GM19324 (cell line): ENCODE measurements at regions not wholly inside any gene's neighbourhood (a gene's known extent, or its start where the extent isn't known, plus 50 kb on each side); places are given as distances from the start of the nearest gene placed in this dataset.
"Not testable (repeated sequence)": the region's sequence is repeated elsewhere in the genome, so short reads cannot be mapped to it uniquely, and the experiment has no call there.

ENCODE experiments used
- ATAC-seq: cut with Tn5 transposase; IDR thresholded peaks from one replicate; pipeline ENCODE4 v1.9.1; 2021; ENCODE audit warnings: mild to moderate bottlenecking, moderate library complexity; ENCODE audit not compliant: unreplicated experiment, low FRiP score

DNA sequence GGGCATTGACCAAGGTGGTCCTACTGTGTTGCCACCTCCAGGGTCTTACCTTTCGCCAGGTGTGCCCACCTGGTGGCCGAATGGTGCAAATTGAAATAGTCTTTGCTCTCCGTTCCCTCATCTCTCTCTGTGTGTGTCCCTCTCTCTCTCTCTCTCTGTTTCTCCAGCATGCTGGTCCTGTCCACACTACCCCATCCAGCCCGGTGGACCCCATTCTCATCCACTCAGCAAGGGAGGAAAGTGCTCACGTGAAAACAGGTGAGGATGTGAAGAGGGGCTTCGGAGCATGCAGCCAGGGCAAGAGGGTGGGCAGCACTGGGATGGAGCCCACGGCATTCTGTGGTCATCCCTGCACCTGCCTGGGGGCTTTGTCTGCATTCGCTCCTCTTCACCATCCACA, 150.1 kb downstream of the CRLF2 start:
- ATAC-seq, result no peak

GRCh38 chrX:1060562-1060960, 151.9 kb downstream of the CRLF2 start:
- ATAC-seq, result no peak

- no peak for ATAC-seq
These were observed 152.6 kb downstream of the CRLF2 start for GRCh38 chrX:1059576-1060561.

- ATAC-seq, result not testable (repeated sequence)
These were observed 158.8 kb downstream of the CRLF2 start for GRCh38 chrX:1053600-1053999.

GRCh38 chrX:1053072-1053471, 159.4 kb downstream of the CRLF2 start:
- ATAC-seq, result no peak

- no peak for ATAC-seq
These were observed 160.4 kb downstream of the CRLF2 start for GRCh38 chrX:1052021-1052420.

GRCh38 chrX:1051421-1051820, 161.0 kb downstream of the CRLF2 start:
- no peak for ATAC-seq

DNA sequence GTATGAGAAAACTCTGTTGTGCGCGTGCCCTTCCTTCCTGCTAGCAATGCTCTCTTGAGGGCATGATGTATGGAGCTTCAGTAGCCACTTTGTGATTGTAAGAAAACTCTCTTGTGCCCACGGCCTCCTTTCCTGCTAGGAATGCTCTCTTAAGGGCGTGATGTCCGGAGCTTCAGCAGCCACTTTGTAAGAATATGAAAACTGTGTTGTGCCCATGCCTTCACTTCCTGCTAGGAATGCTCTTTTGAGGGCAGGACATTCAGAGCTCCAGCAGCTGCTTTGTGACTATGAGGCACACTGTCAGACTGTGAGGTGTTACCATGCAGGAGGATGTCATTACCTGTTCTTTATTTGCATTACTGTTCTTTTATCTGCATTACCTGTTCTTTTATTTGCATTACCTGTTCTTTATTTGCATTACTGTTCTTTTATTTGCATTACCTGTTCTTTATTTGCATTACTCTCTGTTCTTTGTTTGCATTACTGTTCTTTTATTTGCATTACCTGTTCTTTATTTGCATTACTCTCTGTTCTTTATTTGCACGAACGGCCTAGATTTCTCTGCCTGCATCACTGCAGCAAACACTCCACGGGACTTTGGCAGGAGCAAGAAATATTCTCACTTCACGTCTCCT, 166.7 kb downstream of the CRLF2 start:
- ATAC-seq, result no peak

DNA sequence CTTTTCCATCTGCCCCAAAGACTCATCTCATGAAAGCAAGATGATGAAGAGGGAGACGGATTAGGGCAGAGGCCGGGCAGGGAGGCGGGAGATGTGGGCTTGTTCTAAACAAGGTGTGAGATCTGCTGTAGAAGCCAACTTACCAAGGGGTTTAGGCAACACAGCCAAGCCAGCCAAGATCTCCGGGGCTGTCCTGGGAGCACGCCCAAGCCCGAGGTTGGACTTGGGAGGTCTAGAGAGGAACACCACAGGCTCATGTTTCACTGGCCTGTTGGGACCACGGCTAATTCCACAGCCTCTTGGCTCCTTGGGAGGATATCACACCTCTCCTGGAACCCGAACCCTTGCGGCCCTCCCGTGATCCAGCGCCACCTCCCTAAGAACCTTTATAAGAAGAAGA, 171.4 kb downstream of the CRLF2 start:
- no peak for ATAC-seq

GRCh38 chrX:1035931-1036330, 176.5 kb downstream of the CRLF2 start:
- not testable (repeated sequence) for ATAC-seq

GRCh38 chrX:1035206-1035605, 177.2 kb downstream of the CRLF2 start:
- ATAC-seq, result no peak

GRCh38 chrX:1034717-1035116, 177.7 kb downstream of the CRLF2 start:
- ATAC-seq, result no peak

- no peak for ATAC-seq
These were observed 180.7 kb downstream of the CRLF2 start for GRCh38 chrX:1031521-1032430.

DNA sequence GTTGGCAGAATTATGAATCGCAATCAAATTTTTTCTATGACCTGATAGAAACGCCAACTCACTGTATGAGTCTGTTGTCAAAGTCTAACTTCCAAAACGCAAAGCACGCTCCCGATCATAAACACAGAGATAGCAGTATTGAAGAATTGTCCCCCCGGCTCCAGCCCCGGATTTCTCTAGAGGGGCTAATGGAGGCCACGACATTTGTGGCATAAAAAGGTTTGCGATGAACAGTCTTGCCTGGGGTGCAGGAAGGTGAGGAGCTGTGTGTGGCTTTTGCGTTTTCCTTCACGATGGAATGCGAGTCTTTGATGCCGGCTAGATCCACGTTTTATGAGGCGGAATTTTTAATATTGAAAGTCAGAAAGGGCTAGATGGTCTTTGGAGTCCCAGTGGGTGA, 183.0 kb downstream of the CRLF2 start:
- ATAC-seq, result no peak

DNA sequence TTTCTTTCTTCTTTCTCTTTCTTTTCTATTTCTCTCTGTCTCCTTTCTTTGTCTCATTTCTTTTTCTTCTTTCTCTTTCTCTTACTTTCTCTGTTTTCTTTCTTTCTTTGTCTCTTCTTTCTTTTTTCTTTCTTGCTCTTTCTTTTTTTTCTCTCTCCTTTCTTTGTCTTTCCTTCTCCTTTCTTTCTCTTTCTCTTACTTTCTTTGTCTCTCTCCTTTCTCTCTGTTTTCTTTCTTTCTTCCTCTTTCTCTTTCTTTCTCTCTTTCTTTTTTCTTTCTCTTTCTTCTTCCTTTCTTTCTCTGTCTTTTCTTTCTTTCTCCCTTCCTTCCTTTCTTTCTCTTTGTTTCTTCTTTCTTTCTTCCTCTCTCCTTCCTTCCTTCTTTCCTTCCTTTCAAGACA, 184.8 kb downstream of the CRLF2 start:
- ATAC-seq, result no peak

GRCh38 chrX:1027133-1027532, 185.3 kb downstream of the CRLF2 start:
- ATAC-seq, result no peak

DNA sequence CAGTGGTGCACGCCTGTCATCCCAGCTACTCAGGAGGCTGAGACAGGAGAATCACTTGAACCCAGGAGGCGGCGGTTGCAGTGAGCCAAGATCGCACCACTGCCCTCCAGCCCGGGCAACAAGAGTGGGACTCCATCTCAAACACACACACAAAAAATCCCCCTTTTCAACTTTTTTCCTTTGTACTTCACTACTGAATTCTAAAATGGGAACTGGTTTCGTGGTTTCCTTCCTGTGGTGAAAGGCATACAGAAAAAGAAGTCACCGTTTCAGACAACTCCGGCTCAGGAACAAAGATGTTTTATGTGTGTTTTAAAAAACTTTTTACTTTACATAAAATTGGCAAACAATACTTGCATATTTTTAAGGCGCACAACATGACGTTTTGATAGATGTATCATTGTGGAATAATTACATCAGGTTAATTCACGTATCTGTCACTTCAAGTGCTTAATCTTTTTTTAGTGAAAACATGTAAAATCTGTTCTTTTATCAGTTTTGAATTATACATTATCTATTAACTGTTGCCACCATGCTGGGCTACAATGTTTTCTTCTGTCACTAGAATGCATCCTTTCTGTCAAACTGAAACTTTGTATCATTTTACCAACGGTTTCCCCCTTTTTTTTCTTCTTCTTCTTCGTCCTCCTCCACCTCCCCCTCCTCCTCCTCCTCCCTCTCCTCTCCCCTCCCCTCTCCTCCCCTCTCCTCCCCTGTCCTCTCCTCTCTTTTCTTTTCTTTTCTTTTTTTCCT, 186.0 kb downstream of the CRLF2 start:
- no peak for ATAC-seq

DNA sequence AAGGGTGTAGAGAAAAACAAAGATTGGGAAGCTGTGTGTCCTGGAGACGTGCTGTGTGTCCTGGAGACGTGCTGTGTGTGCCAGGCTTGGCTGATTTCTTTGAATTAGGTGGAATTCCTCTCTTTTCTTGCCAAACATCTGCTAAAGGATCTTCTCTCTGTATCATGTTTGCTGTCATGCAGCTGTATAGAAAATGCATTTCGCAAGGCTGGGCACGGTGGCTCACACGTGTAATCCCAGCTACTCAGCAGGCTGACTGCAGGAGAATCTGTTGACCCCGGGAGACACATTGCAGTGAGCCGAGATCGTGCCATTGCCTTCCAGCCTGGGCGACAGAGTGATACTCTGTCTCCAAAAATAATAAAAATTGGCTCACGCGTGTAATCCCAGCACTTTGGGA, 187.0 kb downstream of the CRLF2 start:
- ATAC-seq, result no peak

DNA sequence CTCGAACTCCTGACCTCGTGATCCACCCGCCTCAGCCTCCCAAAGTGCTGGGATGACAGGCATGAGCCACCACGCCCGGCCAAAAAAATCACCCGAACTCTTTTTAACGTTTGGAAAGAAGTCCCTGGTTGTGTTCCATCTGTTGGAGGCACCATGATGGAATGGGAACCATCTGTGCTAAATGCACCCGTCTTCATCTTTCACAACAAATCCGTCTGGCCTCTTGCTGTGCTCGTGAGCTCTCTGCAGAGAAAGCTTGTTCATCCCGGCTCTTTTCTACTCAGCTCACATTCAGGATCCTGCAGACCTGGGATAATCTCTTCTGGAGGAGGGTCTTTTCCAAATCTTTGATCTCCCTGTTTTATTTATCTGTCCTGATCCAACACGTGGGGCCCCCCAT, 188.8 kb downstream of the CRLF2 start:
- no peak for ATAC-seq
